ENCODE measurements at regions not wholly inside any gene's neighbourhood (a gene's known extent, or its start where the extent isn't known, plus 50 kb on each side); places are given as distances from the start of the nearest gene placed in this dataset.
"Not testable (repeated sequence)": the region's sequence is repeated elsewhere in the genome, so short reads cannot be mapped to it uniquely, and the experiment has no call there.

GRCh38 chr4:56139241-56139827, 190.6 kb downstream of the CEP135 start:
- DNase-seq: no peak

- DNase-seq: not testable (repeated sequence)
Observed at GRCh38 chr4:56134834-56135233, 186.1 kb downstream of the CEP135 start.

- DNase-seq: no peak
Observed at GRCh38 chr4:56134266-56134665, 185.5 kb downstream of the CEP135 start.

- DNase-seq: no peak
Observed at GRCh38 chr4:56132835-56133234, 184.1 kb downstream of the CEP135 start.

- not testable (repeated sequence) for DNase-seq
Observed at GRCh38 chr4:56132188-56132587, 183.4 kb downstream of the CEP135 start.

- no peak for DNase-seq
Observed at GRCh38 chr4:56130606-56131155, 181.9 kb downstream of the CEP135 start.

GRCh38 chr4:56129431-56129861, 180.7 kb downstream of the CEP135 start:
- DNase-seq: no peak

GRCh38 chr4:56128213-56128612, 179.5 kb downstream of the CEP135 start:
- no peak for DNase-seq

- DNase-seq: no peak
Observed at GRCh38 chr4:56127716-56128115, 179.0 kb downstream of the CEP135 start.

GRCh38 chr4:56123547-56123946, 174.8 kb downstream of the CEP135 start:
- no peak for DNase-seq

- no peak for DNase-seq
Observed at GRCh38 chr4:56123051-56123450, 174.3 kb downstream of the CEP135 start.

- DNase-seq: no peak
Observed at GRCh38 chr4:56118845-56119244, 170.1 kb downstream of the CEP135 start.

- DNase-seq: no peak
Observed at GRCh38 chr4:56118055-56118454, 169.3 kb downstream of the CEP135 start.

GRCh38 chr4:56115898-56116297, 167.2 kb downstream of the CEP135 start:
- no peak for DNase-seq

GRCh38 chr4:56112377-56112776, 163.6 kb downstream of the CEP135 start:
- no peak for DNase-seq

GRCh38 chr4:56106180-56107147, 157.7 kb downstream of the CEP135 start:
- DNase-seq: no peak

- no peak for DNase-seq
Observed at GRCh38 chr4:56104188-56104587, 155.4 kb downstream of the CEP135 start.

GRCh38 chr4:56102601-56103000, 153.9 kb downstream of the CEP135 start:
- DNase-seq: no peak

GRCh38 chr4:56099378-56099786, 150.6 kb downstream of the CEP135 start:
- peak; percentile 29 to 54 for DNase-seq

- DNase-seq: no peak
Observed at GRCh38 chr4:56093576-56093975, 144.8 kb downstream of the CEP135 start.

- DNase-seq: no peak
Observed at GRCh38 chr4:56092540-56092939, 143.8 kb downstream of the CEP135 start.

- no peak for DNase-seq
Observed at GRCh38 chr4:56086561-56086960, 137.8 kb downstream of the CEP135 start.

- no peak for DNase-seq
Observed at GRCh38 chr4:56086073-56086541, 137.4 kb downstream of the CEP135 start.

- DNase-seq: no peak
Observed at GRCh38 chr4:56085275-56085674, 136.5 kb downstream of the CEP135 start.

All from hippocampal formation (tissue), 2 donors.